ENCODE measurements at regions not wholly inside any gene's neighbourhood (a gene's known extent, or its start where the extent isn't known, plus 50 kb on each side); places are given as distances from the start of the nearest gene placed in this dataset.

DNA sequence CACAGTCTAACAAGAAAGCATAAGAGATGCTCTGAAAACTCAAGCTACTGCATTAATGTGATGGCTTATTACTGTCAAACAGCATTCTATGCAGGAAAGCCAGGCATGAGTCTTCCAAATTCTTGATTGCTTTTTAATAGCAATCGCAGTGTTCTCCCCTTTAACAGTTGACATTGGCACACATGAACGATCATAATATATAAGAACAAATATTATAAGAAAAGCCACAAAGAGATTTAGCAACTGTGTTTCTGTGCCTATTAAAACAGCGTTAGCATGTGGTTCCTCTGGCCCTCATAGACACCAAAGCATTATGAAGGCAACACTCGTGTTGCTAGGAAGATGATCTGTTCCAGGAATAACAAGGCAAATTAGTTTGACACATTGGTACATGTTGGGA, 245.0 kb downstream of the ACKR3 start:
- H3K36me3 ChIP-seq (ENCODE audit: insufficient read depth, low read length) = no peaks in the 10 kb centered on the region
- DNase-seq (ENCODE audit: low read depth, low spot score) = no peak
- TF ChIP-seq FOXP2 (optimal IDR thresholded peaks at IDR 0.05; ENCODE audit: control extremely low read depth, extremely low read length, insufficient read depth) (no peak), POLR2AphosphoS5 (IDR thresholded peaks at IDR 0.05; ENCODE audit: borderline replicate concordance, low read depth, low read length) (no peak), EZH2 (IDR thresholded peaks at IDR 0.05) (no peak)
- no peak overlapping the region for H3K4me3 ChIP-seq
- H3K9ac ChIP-seq (ENCODE audit: insufficient read length) = no peak overlapping the region
- no peak overlapping the region for H3K27ac ChIP-seq
- no peaks in the 10 kb centered on the region for H3K9me3 ChIP-seq (ENCODE audit: low read depth, low read length)

DNA sequence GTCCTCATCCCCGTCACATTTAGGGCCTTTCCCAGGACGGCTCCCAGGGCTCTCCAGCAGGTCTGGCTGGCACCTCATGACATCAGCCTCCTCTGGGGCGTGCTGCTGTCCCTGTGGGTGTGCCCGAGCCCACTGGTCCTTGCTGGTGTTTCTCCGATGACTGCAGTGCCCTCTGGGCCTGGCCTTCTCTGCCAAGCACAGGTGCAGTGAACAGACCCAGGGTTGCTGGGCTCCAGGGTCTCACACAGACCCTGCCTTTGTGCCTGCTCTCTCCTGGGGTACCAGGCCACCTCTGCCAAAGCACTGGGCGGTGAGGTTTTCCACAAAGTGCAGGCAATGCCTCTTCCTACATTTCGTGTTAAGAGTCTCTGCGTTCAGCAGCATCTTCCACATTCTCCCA, 246.1 kb downstream of the ACKR3 start:
- DNase-seq (ENCODE audit: low read depth, low spot score) = no peak
- no peak overlapping the region for H3K9ac ChIP-seq (ENCODE audit: insufficient read length)
- no peak for TF ChIP-seq POLR2AphosphoS5 (IDR thresholded peaks at IDR 0.05; ENCODE audit: borderline replicate concordance, low read depth, low read length)
- no peak for TF ChIP-seq FOXP2 (optimal IDR thresholded peaks at IDR 0.05; ENCODE audit: control extremely low read depth, extremely low read length, insufficient read depth)
- no peak for TF ChIP-seq EZH2 (IDR thresholded peaks at IDR 0.05)

GRCh38 chr2:236816197-236817170, 246.9 kb downstream of the ACKR3 start:
- Histone ChIP-seq H3K9ac (ENCODE audit: insufficient read length) (no peak overlapping the region), H3K4me3 (no peak overlapping the region), H3K36me3 (ENCODE audit: insufficient read depth, low read length) (no peaks in the 10 kb centered on the region), H3K27ac (no peak overlapping the region), H3K9me3 (ENCODE audit: low read depth, low read length) (no peaks in the 10 kb centered on the region)
- DNase-seq (ENCODE audit: low read depth, low spot score) = no peak
- TF ChIP-seq FOXP2 (optimal IDR thresholded peaks at IDR 0.05; ENCODE audit: control extremely low read depth, extremely low read length, insufficient read depth) = no peak
- TF ChIP-seq POLR2AphosphoS5 (IDR thresholded peaks at IDR 0.05; ENCODE audit: borderline replicate concordance, low read depth, low read length) = no peak
- no peak for TF ChIP-seq EZH2 (IDR thresholded peaks at IDR 0.05)

More for the DNA sequence above, 246.1 kb downstream of the ACKR3 start:
- Histone ChIP-seq H3K9me3 (ENCODE audit: low read depth, low read length) (no peaks in the 10 kb centered on the region), H3K36me3 (ENCODE audit: insufficient read depth, low read length) (no peaks in the 10 kb centered on the region), H3K27ac (no peak overlapping the region), H3K4me3 (no peak overlapping the region)

- TF ChIP-seq POLR2AphosphoS5 (IDR thresholded peaks at IDR 0.05; ENCODE audit: borderline replicate concordance, low read depth, low read length) = no peak
- TF ChIP-seq FOXP2 (optimal IDR thresholded peaks at IDR 0.05; ENCODE audit: control extremely low read depth, extremely low read length, insufficient read depth) = no peak
- no peak for TF ChIP-seq EZH2 (IDR thresholded peaks at IDR 0.05)
Observed at GRCh38 chr2:236818281-236819045, 248.8 kb downstream of the ACKR3 start.

GRCh38 chr2:236819275-236820002, 249.8 kb downstream of the ACKR3 start:
- H3K9me3 ChIP-seq (ENCODE audit: low read depth, low read length) = no peaks in the 10 kb centered on the region
- DNase-seq (ENCODE audit: low read depth, low spot score) = no peak
- H3K4me3 ChIP-seq = no peak overlapping the region
- no peak overlapping the region for H3K9ac ChIP-seq (ENCODE audit: insufficient read length)
- no peak for TF ChIP-seq POLR2AphosphoS5 (IDR thresholded peaks at IDR 0.05; ENCODE audit: borderline replicate concordance, low read depth, low read length)
- TF ChIP-seq EZH2 (IDR thresholded peaks at IDR 0.05) = no peak
- TF ChIP-seq FOXP2 (optimal IDR thresholded peaks at IDR 0.05; ENCODE audit: control extremely low read depth, extremely low read length, insufficient read depth) = no peak
- H3K36me3 ChIP-seq (ENCODE audit: insufficient read depth, low read length) = no peaks in the 10 kb centered on the region
- H3K27ac ChIP-seq = no peak overlapping the region

More at GRCh38 chr2:236818281-236819045, 248.8 kb downstream of the ACKR3 start:
- DNase-seq (ENCODE audit: low read depth, low spot score) = no peak
- Histone ChIP-seq H3K36me3 (ENCODE audit: insufficient read depth, low read length) (no peaks in the 10 kb centered on the region), H3K27ac (no peak overlapping the region), H3K9ac (ENCODE audit: insufficient read length) (no peak overlapping the region), H3K4me3 (no peak overlapping the region), H3K9me3 (ENCODE audit: low read depth, low read length) (no peaks in the 10 kb centered on the region)

- TF ChIP-seq FOXP2 (optimal IDR thresholded peaks at IDR 0.05; ENCODE audit: control extremely low read depth, extremely low read length, insufficient read depth) (no peak), POLR2AphosphoS5 (IDR thresholded peaks at IDR 0.05; ENCODE audit: borderline replicate concordance, low read depth, low read length) (no peak), EZH2 (IDR thresholded peaks at IDR 0.05) (no peak)
- no peaks in the 10 kb centered on the region for H3K9me3 ChIP-seq (ENCODE audit: low read depth, low read length)
- no peak overlapping the region for H3K4me3 ChIP-seq
- no peak for DNase-seq (ENCODE audit: low read depth, low spot score)
- H3K36me3 ChIP-seq (ENCODE audit: insufficient read depth, low read length) = no peaks in the 10 kb centered on the region
- H3K9ac ChIP-seq (ENCODE audit: insufficient read length) = no peak overlapping the region
- H3K27ac ChIP-seq = no peak overlapping the region
Observed at GRCh38 chr2:236820763-236821344, 251.2 kb downstream of the ACKR3 start.

GRCh38 chr2:236823041-236823629, 253.5 kb downstream of the ACKR3 start:
- Histone ChIP-seq H3K27ac (no peak overlapping the region), H3K36me3 (ENCODE audit: insufficient read depth, low read length) (no peaks in the 10 kb centered on the region), H3K4me3 (no peak overlapping the region), H3K9ac (ENCODE audit: insufficient read length) (no peak overlapping the region), H3K9me3 (ENCODE audit: low read depth, low read length) (no peaks in the 10 kb centered on the region)
- no peak for DNase-seq (ENCODE audit: low read depth, low spot score)
- TF ChIP-seq FOXP2 (optimal IDR thresholded peaks at IDR 0.05; ENCODE audit: control extremely low read depth, extremely low read length, insufficient read depth) (no peak), EZH2 (IDR thresholded peaks at IDR 0.05) (no peak), POLR2AphosphoS5 (IDR thresholded peaks at IDR 0.05; ENCODE audit: borderline replicate concordance, low read depth, low read length) (no peak)
